Progenitor cell of endocrine pancreas (in vitro differentiated cells): ENCODE measurements at regions not wholly inside any gene's neighbourhood (a gene's known extent, or its start where the extent isn't known, plus 50 kb on each side); places are given as distances from the start of the nearest gene placed in this dataset.

ENCODE experiments used
- DNase-seq: peaks from one replicate; pipeline ENCODE4 v3.0.0; 2021; ENCODE audit warnings: low spot score; ENCODE audit not compliant: unreplicated experiment
- H3K27ac Mint-ChIP-seq: 2 replicates; pipeline ENCODE4 v1.8.0; 2021; ENCODE audit warnings: mild to moderate bottlenecking, moderate library complexity, mixed read lengths
- H3K27me3 Mint-ChIP-seq: 2 replicates; pipeline ENCODE4 v1.8.0; 2021; ENCODE audit warnings: mixed read lengths
- H3K36me3 Mint-ChIP-seq: 2 replicates; pipeline ENCODE4 v1.8.0; 2022; ENCODE audit warnings: mixed read lengths; ENCODE audit not compliant: insufficient read depth
- H3K4me1 Mint-ChIP-seq: 2 replicates; pipeline ENCODE4 v1.8.0; 2021; ENCODE audit warnings: low read depth, mixed read lengths
- H3K4me3 Mint-ChIP-seq: 2 replicates; pipeline ENCODE4 v1.8.0; 2021; ENCODE audit warnings: low read depth, mild to moderate bottlenecking, moderate library complexity, mixed read lengths
- H3K9me3 Mint-ChIP-seq: 2 replicates; pipeline ENCODE4 v1.8.0; 2021; ENCODE audit warnings: low read depth, mixed read lengths
- CTCF ChIP-seq: fragments of 200-600 bp; sonication (generic); IDR thresholded peaks from one replicate; pipeline ENCODE4 v1.5.0; 2021; ENCODE audit warnings: antibody characterized with exemption, mild to moderate bottlenecking; ENCODE audit not compliant: unreplicated experiment

GRCh38 chr1:147850737-147851136, 51.9 kb upstream of the GJA8 start:
- Mint-ChIP-seq H3K27ac (no peak overlapping the region), H3K27me3 (peaks cover 21% of the 10 kb centered on the region), H3K36me3 (no peaks in the 10 kb centered on the region), H3K4me3 (no peak overlapping the region), H3K9me3 (no peaks in the 10 kb centered on the region), H3K4me1 (peaks cover 15% of the 10 kb centered on the region)
- TF ChIP-seq CTCF, result no peak
- DNase-seq, result no peak

GRCh38 chr1:147851149-147851548, 51.4 kb upstream of the GJA8 start:
- Mint-ChIP-seq H3K4me3 (no peak overlapping the region), H3K27me3 (peaks cover 17% of the 10 kb centered on the region), H3K36me3 (no peaks in the 10 kb centered on the region), H3K9me3 (no peaks in the 10 kb centered on the region), H3K4me1 (peaks cover 15% of the 10 kb centered on the region), H3K27ac (no peak overlapping the region)
- DNase-seq, result no peak
- TF ChIP-seq CTCF, result no peak

- H3K4me1 Mint-ChIP-seq, result peaks cover 9% of the 10 kb centered on the region
- H3K27me3 Mint-ChIP-seq, result peaks cover 12% of the 10 kb centered on the region
- H3K4me3 Mint-ChIP-seq, result no peak overlapping the region
- H3K36me3 Mint-ChIP-seq, result no peaks in the 10 kb centered on the region
- no peak for DNase-seq
- TF ChIP-seq CTCF, result no peak
- peaks cover 3% of the 10 kb centered on the region for H3K9me3 Mint-ChIP-seq
- no peak overlapping the region for H3K27ac Mint-ChIP-seq
Measured at GRCh38 chr1:147852706-147853225, 49.8 kb upstream of the GJA8 start.
